Prostate gland (tissue), 2 donors: ENCODE measurements at regions not wholly inside any gene's neighbourhood (a gene's known extent, or its start where the extent isn't known, plus 50 kb on each side); places are given as distances from the start of the nearest gene placed in this dataset.

Experiments used
- CTCF ChIP-seq, 4 experiments: fragments of 200-600 bp in 2 of 4; fragments of 450-650 bp in 2 of 4; sonication (generic) in 2 of 4; IDR thresholded peaks; 1 replicate in 3 of 4; 2 replicates in 1 of 4; pipeline ENCODE4 v1.5.1; 2016 to 2019; ENCODE audit warnings: antibody characterized with exemption in 4 of 4, mild to moderate bottlenecking in 2 of 4, moderate library complexity in 2 of 4
- POLR2A ChIP-seq: fragments of 450-650 bp; IDR thresholded peaks from one replicate; pipeline ENCODE4 v1.6.1; 2016; ENCODE audit warnings: antibody characterized with exemption, mild to moderate bottlenecking
- POLR2AphosphoS5 ChIP-seq: sonication (generic); formaldehyde crosslinking; IDR thresholded peaks from one replicate; pipeline ENCODE4 v1.6.1; 2017; ENCODE audit warnings: antibody characterized with exemption

DNA sequence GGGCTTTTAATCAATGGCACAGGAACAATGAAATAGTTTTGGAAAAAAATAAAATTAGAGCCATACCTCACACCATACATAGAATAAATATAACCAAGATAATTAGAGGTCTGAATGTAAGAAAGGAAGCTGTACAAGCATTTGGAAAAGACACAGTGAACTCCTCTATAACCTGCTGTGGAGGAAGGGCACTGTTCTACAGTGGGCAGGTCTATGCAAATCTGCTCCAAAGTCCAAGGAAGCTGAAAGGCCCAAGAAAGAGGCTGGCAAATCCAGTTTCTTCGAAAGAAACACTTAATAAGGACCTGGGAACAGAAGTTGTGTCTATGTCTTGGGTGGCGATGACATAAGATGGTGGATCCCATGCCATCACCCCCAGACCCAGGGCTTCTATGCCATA is 169.4 kb upstream of the RALGAPA2 start:
- TF ChIP-seq CTCF (IDR thresholded peaks at IDR 0.05) (no peak), POLR2AphosphoS5 (no peak), POLR2A (no peak)
